ENCODE measurements at regions not wholly inside any gene's neighbourhood (a gene's known extent, or its start where the extent isn't known, plus 50 kb on each side); places are given as distances from the start of the nearest gene placed in this dataset.

GRCh38 chr6:112991912-112992311 is 644.8 kb downstream of the RFPL4B start:
- no peaks in the 10 kb centered on the region for H4K20me1 ChIP-seq (ENCODE audit: insufficient read depth)
- no peak overlapping the region for H3K9ac ChIP-seq
- no peak overlapping the region for H3K4me3 ChIP-seq (ENCODE audit: low read depth in 2 of 2, low read length in 1 of 2)
- no peaks in the 10 kb centered on the region for H3K27me3 ChIP-seq (ENCODE audit: insufficient read depth)
- peaks cover 4% of the 10 kb centered on the region for H3F3A ChIP-seq (replicated peaks; ENCODE audit: insufficient read depth)
- TF ChIP-seq SMC3 (IDR thresholded peaks at IDR 0.05; ENCODE audit: low read depth, low read length) (no peak), POLR2AphosphoS5 (IDR thresholded peaks at IDR 0.05; ENCODE audit: low read depth, low read length) (no peak), USF2 (IDR thresholded peaks at IDR 0.05; ENCODE audit: borderline replicate concordance, low read depth, low read length) (no peak), IRF3 (IDR thresholded peaks at IDR 0.05; ENCODE audit: low read depth, low read length) (no peak), SIN3A (IDR thresholded peaks at IDR 0.05; ENCODE audit: borderline replicate concordance, low read depth, low read length) (no peak), NRF1 (IDR thresholded peaks at IDR 0.05; ENCODE audit: low read depth, low read length) (no peak), FOXM1 (IDR thresholded peaks at IDR 0.05; ENCODE audit: low read depth) (no peak), ELF1 (IDR thresholded peaks at IDR 0.05) (no peak), USF1 (IDR thresholded peaks at IDR 0.05; ENCODE audit: borderline replicate concordance, low read depth) (no peak), GABPA (IDR thresholded peaks at IDR 0.05; ENCODE audit: low read depth) (no peak), EZH2phosphoT487 (IDR thresholded peaks at IDR 0.05; ENCODE audit: borderline replicate concordance, low read depth) (no peak), FOSL2 (IDR thresholded peaks at IDR 0.05; ENCODE audit: borderline replicate concordance, low read depth) (no peak), NFIC (IDR thresholded peaks at IDR 0.05; ENCODE audit: borderline replicate concordance) (no peak), RCOR1 (IDR thresholded peaks at IDR 0.05; ENCODE audit: low read length) (no peak), CHD2 (IDR thresholded peaks at IDR 0.05; ENCODE audit: low read length, partially characterized antibody) (no peak)
- TF ChIP-seq, protein P1, sequence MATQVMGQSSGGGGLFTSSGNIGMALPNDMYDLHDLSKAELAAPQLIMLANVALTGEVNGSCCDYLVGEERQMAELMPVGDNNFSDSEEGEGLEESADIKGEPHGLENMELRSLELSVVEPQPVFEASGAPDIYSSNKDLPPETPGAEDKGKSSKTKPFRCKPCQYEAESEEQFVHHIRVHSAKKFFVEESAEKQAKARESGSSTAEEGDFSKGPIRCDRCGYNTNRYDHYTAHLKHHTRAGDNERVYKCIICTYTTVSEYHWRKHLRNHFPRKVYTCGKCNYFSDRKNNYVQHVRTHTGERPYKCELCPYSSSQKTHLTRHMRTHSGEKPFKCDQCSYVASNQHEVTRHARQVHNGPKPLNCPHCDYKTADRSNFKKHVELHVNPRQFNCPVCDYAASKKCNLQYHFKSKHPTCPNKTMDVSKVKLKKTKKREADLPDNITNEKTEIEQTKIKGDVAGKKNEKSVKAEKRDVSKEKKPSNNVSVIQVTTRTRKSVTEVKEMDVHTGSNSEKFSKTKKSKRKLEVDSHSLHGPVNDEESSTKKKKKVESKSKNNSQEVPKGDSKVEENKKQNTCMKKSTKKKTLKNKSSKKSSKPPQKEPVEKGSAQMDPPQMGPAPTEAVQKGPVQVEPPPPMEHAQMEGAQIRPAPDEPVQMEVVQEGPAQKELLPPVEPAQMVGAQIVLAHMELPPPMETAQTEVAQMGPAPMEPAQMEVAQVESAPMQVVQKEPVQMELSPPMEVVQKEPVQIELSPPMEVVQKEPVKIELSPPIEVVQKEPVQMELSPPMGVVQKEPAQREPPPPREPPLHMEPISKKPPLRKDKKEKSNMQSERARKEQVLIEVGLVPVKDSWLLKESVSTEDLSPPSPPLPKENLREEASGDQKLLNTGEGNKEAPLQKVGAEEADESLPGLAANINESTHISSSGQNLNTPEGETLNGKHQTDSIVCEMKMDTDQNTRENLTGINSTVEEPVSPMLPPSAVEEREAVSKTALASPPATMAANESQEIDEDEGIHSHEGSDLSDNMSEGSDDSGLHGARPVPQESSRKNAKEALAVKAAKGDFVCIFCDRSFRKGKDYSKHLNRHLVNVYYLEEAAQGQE (IDR thresholded peaks at IDR 0.05; ENCODE audit: low read depth, low read length), result no peak
- no peaks in the 10 kb centered on the region for H3K4me1 ChIP-seq (ENCODE audit: control insufficient read depth in 1 of 2, insufficient read depth in 2 of 2, low read depth in 1 of 2, low read length in 1 of 2)
- no peaks in the 10 kb centered on the region for H3K9me3 ChIP-seq
- WGBS (ENCODE audit: low lambda C conversion rate), result 87% methylated on average over 4 of the region's 4 CpGs
- H3K9me2 ChIP-seq, result no peaks in the 10 kb centered on the region
- H3K36me3 ChIP-seq (replicated peaks in 1 of 2; ENCODE audit: control insufficient read depth in 1 of 2, insufficient read depth in 2 of 2, low read length in 1 of 2), result no peaks in the 10 kb centered on the region
- H3K4me2 ChIP-seq, result no peak overlapping the region
- no peak overlapping the region for H2AFZ ChIP-seq (ENCODE audit: low read depth)
- CTCF ChIA-PET, result no interaction called here
- no peak for DNase-seq
- no peak overlapping the region for H3K27ac ChIP-seq (ENCODE audit: low read depth in 2 of 2, low read length in 1 of 2)
- POLR2A ChIA-PET, result no interaction called here
- H3K79me2 ChIP-seq (ENCODE audit: insufficient read depth), result no peaks in the 10 kb centered on the region

All from SK-N-SH (cell line).